Fibroblast of lung (primary cell): ENCODE measurements at regions not wholly inside any gene's neighbourhood (a gene's known extent, or its start where the extent isn't known, plus 50 kb on each side); places are given as distances from the start of the nearest gene placed in this dataset.
"Not testable (repeated sequence)": the region's sequence is repeated elsewhere in the genome, so short reads cannot be mapped to it uniquely, and the experiment has no call there.

Experiments used
- DNase-seq, 2 donors: peaks; one replicate each; pipeline versions ENCODE4 v3.0.0 to v3.0.0-alpha.2; 2010; ENCODE audit warnings: low read depth in 2 of 2
- H2AFZ ChIP-seq: 2 replicates; pipeline ENCODE4 v1.5.1; 2012; ENCODE audit warnings: low read length, control low read depth, inconsistent platforms
- H3K27ac ChIP-seq: 2 replicates; pipeline ENCODE4 v1.5.1; 2011; ENCODE audit warnings: low read length, control low read depth; ENCODE audit not compliant: insufficient read depth
- H3K27me3 ChIP-seq: 2 replicates; pipeline ENCODE4 v1.5.1; 2011; ENCODE audit warnings: mild to moderate bottlenecking, low read length; ENCODE audit not compliant: control insufficient read depth, insufficient read depth
- H3K36me3 ChIP-seq: 2 replicates; pipeline ENCODE4 v1.5.1; 2011; ENCODE audit warnings: low read length; ENCODE audit not compliant: control insufficient read depth, insufficient read depth
- H3K4me1 ChIP-seq: 2 replicates; pipeline ENCODE4 v1.5.1; 2011; ENCODE audit warnings: low read length; ENCODE audit not compliant: control insufficient read depth, insufficient read depth; ENCODE audit errors: extremely low read depth
- H3K4me2 ChIP-seq: 2 replicates; pipeline ENCODE4 v1.5.1; 2011; ENCODE audit warnings: low read length, control low read depth; ENCODE audit not compliant: insufficient read depth; ENCODE audit errors: extremely low read depth
- H3K4me3 ChIP-seq, 4 experiments: fragments of 200-600 bp in 1 of 4; sonication (generic) in 1 of 4; replicated peaks in 1 of 4; 2 replicates each; pipeline ENCODE4 v1.5.1; 2011 to 2016; ENCODE audit warnings: low read length in 4 of 4, low read depth in 3 of 4, mild to moderate bottlenecking in 3 of 4, control low read depth in 2 of 4, inconsistent platforms in 1 of 4, mixed read lengths in 1 of 4; ENCODE audit not compliant: insufficient read depth in 1 of 4; ENCODE audit errors: control extremely low read depth in 1 of 4
- H3K79me2 ChIP-seq: 2 replicates; pipeline ENCODE4 v1.5.1; 2012; ENCODE audit warnings: mild to moderate bottlenecking, low read length, inconsistent platforms; ENCODE audit not compliant: control insufficient read depth, insufficient read depth
- H3K9ac ChIP-seq: 2 replicates; pipeline ENCODE4 v1.5.1; 2011; ENCODE audit warnings: mild to moderate bottlenecking, low read length, control low read depth; ENCODE audit not compliant: insufficient read depth
- H3K9me3 ChIP-seq: 2 replicates; pipeline ENCODE4 v1.5.1; 2012; ENCODE audit warnings: low read depth, low read length; ENCODE audit not compliant: control insufficient read depth, insufficient read depth
- H4K20me1 ChIP-seq: 2 replicates; pipeline ENCODE4 v1.5.1; 2011; ENCODE audit warnings: low read length; ENCODE audit not compliant: control insufficient read depth, insufficient read depth; ENCODE audit errors: extremely low read depth
- EZH2 ChIP-seq: IDR thresholded peaks from 2 replicates; pipeline ENCODE4 v1.5.1; 2012; ENCODE audit warnings: low read length, control low read depth, mild to moderate bottlenecking; ENCODE audit errors: missing control alignments
- TF ChIP-seq, protein P1 (sequence below), 2 donors: IDR thresholded peaks in 1 of 2; conservative IDR thresholded peaks in 1 of 2; 1 replicate in 1 of 2; 2 replicates in 1 of 2; pipeline ENCODE4 v1.5.1; 2011 to 2012; ENCODE audit warnings: low read length in 2 of 2, control low read depth in 1 of 2, inconsistent platforms in 1 of 2, low read depth in 1 of 2, mild to moderate bottlenecking in 1 of 2

GRCh38 chr18:66005831-66006588 is 255.2 kb downstream of the CDH7 start:
- no peak overlapping the region for H3K27ac ChIP-seq
- no peaks in the 10 kb centered on the region for H3K36me3 ChIP-seq
- H3K79me2 ChIP-seq, result no peaks in the 10 kb centered on the region
- no peak overlapping the region for H3K4me3 ChIP-seq
- TF ChIP-seq, protein P1, sequence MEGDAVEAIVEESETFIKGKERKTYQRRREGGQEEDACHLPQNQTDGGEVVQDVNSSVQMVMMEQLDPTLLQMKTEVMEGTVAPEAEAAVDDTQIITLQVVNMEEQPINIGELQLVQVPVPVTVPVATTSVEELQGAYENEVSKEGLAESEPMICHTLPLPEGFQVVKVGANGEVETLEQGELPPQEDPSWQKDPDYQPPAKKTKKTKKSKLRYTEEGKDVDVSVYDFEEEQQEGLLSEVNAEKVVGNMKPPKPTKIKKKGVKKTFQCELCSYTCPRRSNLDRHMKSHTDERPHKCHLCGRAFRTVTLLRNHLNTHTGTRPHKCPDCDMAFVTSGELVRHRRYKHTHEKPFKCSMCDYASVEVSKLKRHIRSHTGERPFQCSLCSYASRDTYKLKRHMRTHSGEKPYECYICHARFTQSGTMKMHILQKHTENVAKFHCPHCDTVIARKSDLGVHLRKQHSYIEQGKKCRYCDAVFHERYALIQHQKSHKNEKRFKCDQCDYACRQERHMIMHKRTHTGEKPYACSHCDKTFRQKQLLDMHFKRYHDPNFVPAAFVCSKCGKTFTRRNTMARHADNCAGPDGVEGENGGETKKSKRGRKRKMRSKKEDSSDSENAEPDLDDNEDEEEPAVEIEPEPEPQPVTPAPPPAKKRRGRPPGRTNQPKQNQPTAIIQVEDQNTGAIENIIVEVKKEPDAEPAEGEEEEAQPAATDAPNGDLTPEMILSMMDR (conservative IDR thresholded peaks at IDR 0.05 in 1 of 2, IDR thresholded peaks at IDR 0.05 in 1 of 2; ENCODE audit: low read depth in 1 of 2, low read length in 2 of 2), result no peak
- TF ChIP-seq EZH2, result no peak
- no peak overlapping the region for H3K9ac ChIP-seq
- H3K9me3 ChIP-seq, result no peaks in the 10 kb centered on the region
- H3K27me3 ChIP-seq, result no peaks in the 10 kb centered on the region
- H4K20me1 ChIP-seq, result no peaks in the 10 kb centered on the region
- H3K4me2 ChIP-seq, result no peak overlapping the region
- no peak for DNase-seq
- no peak overlapping the region for H2AFZ ChIP-seq
- H3K4me1 ChIP-seq, result no peaks in the 10 kb centered on the region

DNA sequence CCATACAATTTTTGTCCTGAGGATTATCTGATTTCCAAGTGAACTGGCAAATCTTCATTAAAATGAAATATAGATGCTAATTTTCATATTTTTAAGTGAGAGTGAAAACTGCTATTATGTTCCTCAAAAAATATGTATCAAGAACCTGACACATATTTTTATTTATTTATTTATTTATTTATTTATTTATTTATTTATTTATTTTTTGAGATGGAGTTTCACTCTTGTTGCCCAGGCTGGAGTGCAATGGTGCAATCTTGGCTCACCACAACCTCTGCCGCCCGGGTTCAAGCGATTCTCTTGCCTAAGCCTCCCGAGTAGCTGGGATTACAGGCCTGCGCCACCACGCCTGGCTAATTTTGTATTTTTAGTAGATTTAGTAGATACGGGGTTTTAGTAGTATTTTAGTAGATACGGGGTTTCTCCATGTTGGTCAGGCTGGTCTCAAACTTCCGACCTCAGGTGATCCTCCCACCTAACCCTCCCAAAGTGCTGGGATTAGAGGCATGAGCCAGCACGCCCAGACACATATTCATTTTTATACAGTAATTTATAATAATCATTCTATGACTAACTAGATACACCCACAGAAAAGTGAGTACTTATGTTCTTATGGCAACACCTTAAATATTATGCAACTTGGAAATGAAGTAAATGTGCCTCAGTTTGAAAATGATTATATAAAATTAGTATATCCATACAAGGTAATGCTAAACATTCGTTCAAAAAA is 248.3 kb downstream of the CDH7 start:
- H2AFZ ChIP-seq, H3K4me3 ChIP-seq, H3K4me1 ChIP-seq, H3K36me3 ChIP-seq, H3K27ac ChIP-seq, H4K20me1 ChIP-seq, H3K79me2 ChIP-seq, DNase-seq, H3K9ac ChIP-seq, H3K9me3 ChIP-seq, H3K27me3 ChIP-seq, H3K4me2 ChIP-seq: not testable (repeated sequence)

GRCh38 chr18:65995206-65995605 is 244.4 kb downstream of the CDH7 start:
- no peaks in the 10 kb centered on the region for H3K4me1 ChIP-seq
- no peaks in the 10 kb centered on the region for H3K36me3 ChIP-seq
- no peak overlapping the region for H3K4me3 ChIP-seq
- H3K27ac ChIP-seq, result no peak overlapping the region
- H3K27me3 ChIP-seq, result no peaks in the 10 kb centered on the region
- no peaks in the 10 kb centered on the region for H3K9me3 ChIP-seq
- DNase-seq, result no peak
- no peaks in the 10 kb centered on the region for H3K79me2 ChIP-seq
- TF ChIP-seq EZH2, result no peak
- TF ChIP-seq, protein P1 (conservative IDR thresholded peaks at IDR 0.05 in 1 of 2, IDR thresholded peaks at IDR 0.05 in 1 of 2; ENCODE audit: low read depth in 1 of 2, low read length in 2 of 2), result no peak
- H3K4me2 ChIP-seq, result no peak overlapping the region
- no peaks in the 10 kb centered on the region for H4K20me1 ChIP-seq
- no peak overlapping the region for H3K9ac ChIP-seq
- H2AFZ ChIP-seq, result no peak overlapping the region
